AG09309 (cell line): ENCODE measurements at regions not wholly inside any gene's neighbourhood (a gene's known extent, or its start where the extent isn't known, plus 50 kb on each side); places are given as distances from the start of the nearest gene placed in this dataset.

Source experiments
- DNase-seq: peaks from one replicate; pipeline ENCODE4 v3.0.0-alpha.2; 2010; ENCODE audit warnings: low read depth
- H3K4me3 ChIP-seq: 2 replicates; pipeline ENCODE4 v1.5.1; 2011; ENCODE audit warnings: mild to moderate bottlenecking, low read depth, low read length, moderate library complexity; ENCODE audit not compliant: control insufficient read depth
- CTCF ChIP-seq: IDR thresholded peaks from 2 replicates; pipeline ENCODE4 v1.5.1; 2011; ENCODE audit warnings: mild to moderate bottlenecking, low read depth, low read length, inconsistent platforms; ENCODE audit not compliant: insufficient read depth, control insufficient read depth; ENCODE audit errors: missing control alignments

DNA sequence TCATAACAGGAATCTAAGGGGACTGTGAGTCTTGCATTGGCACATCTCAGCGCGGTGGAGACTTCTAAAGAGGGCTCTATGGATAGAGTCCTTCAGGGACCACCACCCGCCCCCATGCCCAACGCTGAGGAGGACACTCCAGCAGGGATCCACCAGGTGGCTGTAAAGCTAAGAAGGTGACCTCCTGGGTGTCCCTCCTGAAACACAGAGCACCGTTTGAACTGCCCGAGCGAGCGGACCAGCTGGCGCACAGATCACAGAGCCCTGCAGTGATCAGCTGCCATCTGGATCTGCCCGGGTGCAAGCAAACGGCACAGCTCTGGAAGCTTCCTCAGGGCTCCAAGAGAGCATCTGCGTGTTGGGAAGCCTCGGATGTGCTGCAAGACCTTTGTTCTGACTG is 51.3 kb upstream of the LYST start:
- no peak for TF ChIP-seq CTCF
- no peak overlapping the region for H3K4me3 ChIP-seq
- DNase-seq: no peak

GRCh38 chr1:235917267-235917811 is 50.6 kb upstream of the LYST start:
- DNase-seq: peak; percentile 99
- TF ChIP-seq CTCF: no peak

More at GRCh38 chr1:235917267-235917811, 50.6 kb upstream of the LYST start:
- H3K4me3 ChIP-seq: no peak overlapping the region
